Activated T-helper 1 cell treated with anti-CD3 and anti-CD28 coated beads, Interleukin-2, amount 50 U/mL, for 16 hours (primary cell): ENCODE measurements at regions not wholly inside any gene's neighbourhood (a gene's known extent, or its start where the extent isn't known, plus 50 kb on each side); places are given as distances from the start of the nearest gene placed in this dataset.

Experiments
- DNase-seq, 2 donors: peaks; one replicate each; pipeline ENCODE4 v3.0.0-alpha.2; 2020; ENCODE audit warnings: low read depth in 1 of 2, low spot score in 1 of 2

DNA sequence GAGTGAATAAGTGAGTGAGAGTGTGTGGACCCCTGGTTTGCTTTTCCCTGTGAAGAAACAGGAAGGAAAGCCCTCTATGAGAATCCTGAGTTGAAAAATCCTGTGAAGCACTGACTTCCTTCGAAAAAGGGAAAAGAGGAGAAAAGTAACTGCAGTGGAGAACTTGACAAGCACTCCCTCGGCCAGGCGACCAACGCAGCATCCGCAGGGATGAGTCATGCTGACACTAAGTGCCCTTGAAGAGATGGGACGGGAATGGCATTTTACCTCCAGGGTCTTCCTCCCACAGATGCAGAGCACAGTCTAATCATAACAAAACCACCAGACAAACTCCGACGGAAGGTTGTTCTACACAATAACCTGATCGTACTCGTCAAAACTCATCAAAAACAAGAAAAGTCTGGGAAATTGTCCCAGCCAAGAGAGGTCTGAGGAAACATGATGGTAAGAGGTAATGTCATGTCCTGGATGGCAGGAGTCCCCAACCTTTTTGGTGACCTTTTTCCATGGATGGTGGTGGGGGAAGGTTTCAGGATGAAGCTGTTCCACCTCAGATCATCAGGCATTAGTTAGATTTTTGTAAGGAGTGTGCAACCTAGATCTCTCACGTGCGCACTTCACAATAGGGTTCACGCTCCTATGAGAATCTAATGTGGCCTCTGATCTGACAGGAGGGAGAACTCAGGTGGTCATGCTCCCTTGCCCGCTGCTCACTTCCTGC is 132.2 kb upstream of the B3GAT1 start:
- no peak for DNase-seq

DNA sequence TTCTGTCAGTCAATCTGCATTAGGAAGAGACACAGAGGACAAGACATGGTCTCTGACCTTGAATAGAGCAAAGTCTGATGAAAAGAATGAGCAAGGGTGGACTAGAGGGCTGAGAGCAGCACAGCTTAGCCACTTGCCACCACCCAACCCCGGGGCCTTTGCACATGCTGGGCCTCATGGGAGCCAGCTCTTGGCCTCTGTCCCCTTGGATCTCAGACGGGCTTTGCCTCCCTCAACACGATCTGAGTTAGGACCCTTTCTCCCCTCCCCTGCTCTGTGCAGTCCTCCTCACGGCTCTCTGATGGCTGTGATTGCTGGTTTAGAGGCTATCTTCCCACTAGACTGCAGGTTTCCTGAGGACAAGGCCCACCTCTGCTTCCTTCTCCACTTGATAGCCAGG is 131.6 kb upstream of the B3GAT1 start:
- no peak for DNase-seq

DNA sequence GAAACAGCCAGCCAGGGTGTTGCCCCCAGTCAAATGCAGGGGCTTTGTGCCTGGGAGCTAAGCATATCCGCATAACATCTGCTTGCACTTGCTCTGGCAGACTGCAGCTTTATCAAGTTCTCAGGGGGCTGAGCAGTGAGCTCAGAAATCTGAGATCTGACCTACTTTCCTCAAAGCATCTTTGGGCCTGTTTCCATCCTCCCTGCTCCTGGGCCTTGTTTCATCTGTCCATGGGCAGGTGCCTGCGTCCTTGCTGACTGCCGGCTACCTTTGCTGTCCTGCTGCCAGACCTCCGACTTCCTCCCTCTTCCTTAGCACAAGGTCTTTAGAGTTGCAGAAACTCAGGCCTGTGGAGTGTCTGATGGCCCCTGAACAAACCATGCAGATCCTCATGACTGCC is 131.2 kb upstream of the B3GAT1 start:
- no peak for DNase-seq

DNA sequence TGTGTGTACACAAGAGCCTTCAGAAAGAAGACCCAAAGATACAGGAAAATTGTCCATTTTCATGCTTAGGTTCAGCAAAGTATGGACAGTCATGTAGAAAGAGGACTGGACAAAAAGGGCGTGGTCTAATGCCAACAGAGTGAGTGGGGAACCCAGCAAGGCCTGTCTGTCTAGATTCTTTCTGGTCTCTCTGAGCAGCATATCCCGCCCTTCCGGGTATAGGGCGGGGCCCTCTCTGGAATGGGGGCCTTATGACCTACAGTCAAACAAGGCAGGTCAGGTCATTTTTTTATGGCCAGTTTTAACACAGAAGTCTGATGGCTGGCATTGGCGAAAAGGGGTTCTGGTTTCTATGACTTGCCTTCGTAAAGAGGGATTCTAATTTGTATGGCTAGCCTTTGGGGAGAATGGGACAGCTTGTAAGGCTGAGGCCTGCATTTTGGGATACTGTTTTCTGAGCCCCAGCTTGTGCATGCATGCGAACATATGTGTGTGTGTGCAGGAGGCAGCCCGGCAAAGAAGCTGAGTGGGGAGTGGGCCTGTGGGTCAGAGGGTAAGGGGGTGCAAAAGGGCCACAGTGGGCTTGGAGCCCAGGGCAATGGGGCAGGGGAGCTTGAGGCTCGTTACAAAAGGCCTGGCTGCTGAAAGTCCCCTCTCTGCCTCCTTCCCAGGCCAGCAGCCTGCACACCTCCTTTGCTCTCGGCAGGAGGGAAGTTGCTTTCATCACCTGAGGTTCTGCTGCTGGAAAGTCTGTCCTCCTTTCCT is 130.5 kb upstream of the B3GAT1 start:
- DNase-seq: no peak

DNA sequence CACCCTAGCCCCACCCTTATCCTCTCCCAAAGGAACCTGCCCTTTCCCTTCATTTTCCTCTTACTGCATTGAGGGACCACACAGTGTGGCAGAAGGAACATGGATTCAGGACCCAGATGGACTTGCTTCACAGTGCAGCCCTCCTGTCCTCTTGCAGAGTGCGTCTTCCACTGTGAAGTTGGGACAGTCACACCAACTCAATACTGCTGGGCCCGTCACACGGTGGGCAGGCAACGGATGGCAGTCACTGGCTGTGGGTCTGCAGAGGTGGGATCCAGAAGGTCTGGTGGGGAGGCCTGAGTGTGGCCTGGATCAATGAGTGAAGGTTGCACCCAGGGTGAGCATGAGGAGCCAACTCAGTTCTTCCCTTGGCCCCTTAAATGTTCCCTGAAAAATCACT is 129.9 kb upstream of the B3GAT1 start:
- DNase-seq: no peak

DNA sequence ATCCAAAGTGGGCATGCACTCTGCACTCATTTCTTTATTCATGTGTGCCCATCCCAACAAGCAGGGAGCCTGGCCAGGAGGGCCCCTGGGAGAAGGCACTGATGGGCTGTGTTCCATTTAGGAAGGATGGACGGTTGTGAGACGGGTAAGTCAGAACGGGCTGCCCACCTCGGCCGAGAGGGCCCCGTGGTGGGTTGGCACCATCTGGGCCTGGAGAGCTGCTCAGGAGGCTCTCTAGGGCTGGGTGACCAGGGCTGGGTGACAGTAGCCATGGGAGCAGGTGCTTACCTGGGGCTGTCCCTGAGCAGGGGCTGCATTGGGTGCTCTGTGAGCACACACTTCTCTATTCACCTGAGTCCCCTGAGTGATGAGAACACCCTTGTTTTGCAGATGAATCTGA is 129.3 kb upstream of the B3GAT1 start:
- no peak for DNase-seq

DNA sequence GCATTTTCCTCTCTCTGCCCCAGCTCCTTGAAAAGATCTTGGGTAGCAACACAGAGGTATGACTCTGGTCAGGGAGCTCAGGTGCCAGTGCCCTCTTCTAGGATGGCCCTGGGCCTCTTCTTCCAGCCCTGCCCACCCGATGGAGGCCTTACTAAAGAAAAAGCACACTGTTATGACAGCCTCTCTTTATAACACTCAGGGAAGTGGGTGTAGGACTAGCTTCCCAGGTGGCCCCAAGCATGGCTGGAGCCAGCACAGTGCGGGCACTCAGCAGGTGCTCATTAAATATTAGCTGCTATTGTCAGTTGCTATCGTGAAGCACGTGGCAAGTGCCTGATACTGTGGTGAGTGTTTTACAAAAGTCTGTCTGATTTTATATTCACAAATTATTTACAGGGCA is 127.2 kb upstream of the B3GAT1 start:
- DNase-seq: no peak

DNA sequence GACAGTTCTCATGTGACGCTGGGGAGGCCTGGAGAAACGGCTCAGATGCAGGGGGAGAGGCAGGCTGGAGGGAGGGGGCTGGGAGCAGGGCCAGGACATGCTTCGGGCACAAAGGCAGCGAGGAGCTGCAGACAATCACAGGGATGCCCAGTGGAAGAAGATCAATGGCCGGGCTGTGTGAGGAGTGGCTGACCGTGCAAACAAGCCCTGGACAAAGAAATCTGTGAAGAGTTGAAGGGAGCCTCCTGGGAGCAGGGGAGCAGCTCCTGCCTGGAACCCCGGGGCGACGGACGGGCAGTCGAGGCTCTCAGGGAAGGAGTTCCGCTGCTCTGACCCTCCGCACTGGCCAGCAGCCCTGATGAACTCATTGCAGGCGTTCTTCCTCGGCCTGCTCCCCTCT is 126.7 kb upstream of the B3GAT1 start:
- no peak for DNase-seq

DNA sequence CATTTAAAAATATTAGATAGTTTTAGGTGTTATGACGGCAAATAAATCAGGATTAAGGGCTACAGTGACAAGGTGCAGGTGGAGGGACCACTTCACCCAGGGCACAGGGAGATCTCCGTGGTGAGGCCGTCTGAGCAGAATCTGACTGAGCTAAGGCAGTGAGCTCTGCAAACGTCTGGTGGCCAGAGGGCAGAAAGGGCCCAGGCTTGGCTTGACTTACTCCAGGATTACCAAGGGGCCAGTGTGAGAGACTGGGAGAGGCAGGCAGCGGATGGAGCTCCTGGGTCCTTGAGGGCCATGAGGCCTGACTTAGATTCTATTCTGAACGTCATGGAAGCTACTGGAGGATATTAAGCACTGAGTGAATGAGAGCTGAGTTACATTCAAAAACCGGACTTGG is 125.9 kb upstream of the B3GAT1 start:
- DNase-seq: no peak

DNA sequence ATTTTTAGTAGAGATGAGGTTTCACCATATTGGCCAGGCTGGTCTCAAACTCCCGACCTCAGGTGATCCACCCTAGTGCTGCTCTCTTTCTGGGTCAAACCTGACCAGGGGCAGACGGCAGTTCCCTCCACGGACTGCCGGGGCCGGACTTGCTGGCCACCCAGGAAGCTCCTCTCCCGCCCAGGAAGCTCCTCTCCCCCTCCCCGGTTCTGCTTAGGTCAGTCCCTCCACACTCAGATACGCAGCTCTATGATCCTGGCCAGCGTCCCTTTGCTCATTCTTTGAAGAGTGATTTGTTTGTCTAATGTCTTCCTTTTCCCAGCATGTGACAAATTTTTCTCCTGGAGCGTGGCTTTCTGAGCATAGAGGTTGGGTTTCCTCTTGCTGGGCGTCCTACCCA is 125.3 kb upstream of the B3GAT1 start:
- no peak for DNase-seq

DNA sequence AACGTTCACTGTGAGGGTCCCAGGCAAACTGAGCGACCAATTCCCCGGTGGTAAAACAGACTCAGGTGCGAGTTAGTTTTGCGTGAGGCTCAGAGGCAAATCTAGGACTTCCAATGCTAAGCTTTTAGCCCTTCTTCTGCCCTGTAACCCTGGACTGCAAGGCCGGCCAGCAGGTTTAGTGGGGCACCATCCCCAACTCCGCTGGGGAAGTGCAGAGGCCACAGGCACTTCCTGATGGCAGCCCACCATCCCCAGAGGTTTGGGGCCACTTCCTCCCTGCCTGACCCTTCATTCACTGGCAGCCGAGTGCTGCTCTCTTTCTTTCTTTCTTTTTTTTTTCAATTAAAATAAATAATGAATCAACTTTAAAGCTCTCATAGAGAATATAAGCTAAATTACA is 124.6 kb upstream of the B3GAT1 start:
- no peak for DNase-seq

DNA sequence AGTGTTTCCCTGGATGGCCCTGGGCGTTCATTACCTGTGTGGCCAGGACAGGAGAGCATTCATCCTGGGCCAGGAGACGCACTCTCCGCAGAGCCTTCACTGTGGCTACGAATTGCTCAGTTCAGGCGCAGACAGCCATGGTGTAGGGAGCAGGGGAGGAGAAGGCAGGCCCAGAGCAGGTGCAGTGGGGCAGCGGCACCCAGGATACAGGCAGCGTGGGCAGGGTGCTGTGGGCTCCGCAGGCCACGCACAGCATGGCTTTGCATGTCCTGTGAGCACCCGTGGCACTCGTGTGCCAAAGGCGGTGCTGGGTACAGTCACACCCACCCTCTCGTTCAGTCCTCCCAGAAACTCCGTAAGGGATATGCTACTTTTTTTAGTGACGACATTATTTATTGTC is 124.2 kb upstream of the B3GAT1 start:
- no peak for DNase-seq

DNA sequence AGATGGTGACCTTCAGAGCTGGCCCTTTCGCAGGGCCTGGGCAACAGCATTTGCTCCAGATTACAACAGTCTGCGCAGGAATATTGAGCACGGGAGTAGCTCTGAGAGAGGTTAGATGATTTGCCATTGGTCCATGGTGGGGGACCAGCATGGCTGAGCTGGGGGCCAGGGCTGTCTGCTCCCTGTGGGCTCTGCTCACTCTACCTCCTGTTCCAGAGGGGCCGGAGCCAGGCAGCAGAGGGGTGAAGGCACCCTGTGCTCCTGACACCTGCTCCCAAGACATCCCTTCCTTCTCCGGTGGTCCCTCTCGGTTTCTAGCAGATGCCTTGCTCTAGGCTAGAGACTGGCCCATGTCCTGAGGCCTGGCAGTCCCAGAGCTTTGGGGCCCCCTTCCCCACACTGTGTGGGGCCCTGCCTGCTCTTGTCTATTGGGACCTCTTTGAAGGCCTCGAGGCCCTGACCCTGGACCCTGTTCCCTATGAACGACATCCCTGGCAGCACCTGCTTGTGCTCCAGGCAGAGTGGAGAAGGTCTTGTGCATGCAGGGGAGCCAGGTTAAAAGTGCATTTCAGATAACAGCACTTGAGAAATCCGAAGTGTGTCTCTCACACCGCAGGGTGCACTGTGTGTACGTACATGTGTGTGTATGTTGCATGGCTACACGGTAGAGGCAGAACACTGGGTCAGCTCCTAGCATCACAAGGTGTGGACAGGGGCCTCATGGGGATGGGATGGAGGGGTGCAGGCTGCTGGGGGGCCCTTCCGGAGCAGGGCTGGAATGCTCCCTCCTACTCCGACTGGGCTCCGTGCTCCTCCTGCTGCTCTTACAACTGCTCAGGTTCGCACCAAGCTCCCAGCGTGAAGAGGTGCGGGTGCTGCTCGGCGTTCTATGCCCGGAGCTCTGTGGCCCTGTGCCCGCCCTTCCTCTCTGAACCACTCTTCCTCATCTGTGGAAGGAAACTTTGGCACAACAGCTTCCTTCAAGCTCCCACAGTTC is 123.3 kb upstream of the B3GAT1 start:
- no peak for DNase-seq

DNA sequence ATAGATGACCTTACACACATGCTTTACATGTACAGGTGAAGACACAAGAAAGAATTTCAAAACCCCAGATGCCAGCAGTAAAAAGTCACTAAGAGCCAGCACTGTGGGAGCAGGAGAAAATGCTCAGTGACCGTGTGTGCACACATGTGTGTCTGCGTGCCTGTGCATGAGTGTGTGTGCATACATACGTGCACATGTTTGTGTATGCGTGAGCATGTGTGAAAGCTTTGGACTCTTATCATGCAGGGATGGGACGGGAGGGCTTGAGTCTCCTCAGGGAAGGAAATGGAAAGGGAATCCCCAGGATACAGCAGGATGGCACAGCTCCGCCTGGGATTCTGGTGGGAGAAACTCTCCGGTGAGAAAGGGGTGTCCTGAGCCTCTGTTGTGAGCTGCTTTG is 121.5 kb upstream of the B3GAT1 start:
- no peak for DNase-seq

DNA sequence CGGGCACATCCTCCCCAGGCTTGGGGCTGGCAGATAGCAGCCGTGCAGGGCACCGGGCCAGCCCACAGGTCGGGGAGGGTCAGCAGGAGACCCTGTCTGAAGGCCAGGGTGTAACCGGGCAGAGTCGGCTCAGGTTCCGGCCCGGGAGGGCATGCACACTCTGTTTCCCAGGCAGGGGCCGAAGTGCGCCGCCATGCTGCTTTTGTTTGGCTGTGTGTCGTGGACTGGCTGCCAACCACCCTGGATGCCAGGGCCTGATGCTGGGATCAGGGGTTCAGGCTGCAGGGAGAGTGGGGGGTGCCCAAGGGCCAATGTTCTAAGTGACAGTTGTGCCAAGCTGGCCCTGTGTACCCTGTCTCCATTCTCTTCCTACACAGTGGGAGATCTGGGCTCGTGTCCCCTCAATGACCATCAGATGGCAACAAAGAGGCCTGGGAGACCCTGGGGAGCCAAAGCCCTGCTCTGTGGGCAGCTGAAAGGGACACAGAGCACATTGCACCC is 120.9 kb upstream of the B3GAT1 start:
- DNase-seq: no peak

DNA sequence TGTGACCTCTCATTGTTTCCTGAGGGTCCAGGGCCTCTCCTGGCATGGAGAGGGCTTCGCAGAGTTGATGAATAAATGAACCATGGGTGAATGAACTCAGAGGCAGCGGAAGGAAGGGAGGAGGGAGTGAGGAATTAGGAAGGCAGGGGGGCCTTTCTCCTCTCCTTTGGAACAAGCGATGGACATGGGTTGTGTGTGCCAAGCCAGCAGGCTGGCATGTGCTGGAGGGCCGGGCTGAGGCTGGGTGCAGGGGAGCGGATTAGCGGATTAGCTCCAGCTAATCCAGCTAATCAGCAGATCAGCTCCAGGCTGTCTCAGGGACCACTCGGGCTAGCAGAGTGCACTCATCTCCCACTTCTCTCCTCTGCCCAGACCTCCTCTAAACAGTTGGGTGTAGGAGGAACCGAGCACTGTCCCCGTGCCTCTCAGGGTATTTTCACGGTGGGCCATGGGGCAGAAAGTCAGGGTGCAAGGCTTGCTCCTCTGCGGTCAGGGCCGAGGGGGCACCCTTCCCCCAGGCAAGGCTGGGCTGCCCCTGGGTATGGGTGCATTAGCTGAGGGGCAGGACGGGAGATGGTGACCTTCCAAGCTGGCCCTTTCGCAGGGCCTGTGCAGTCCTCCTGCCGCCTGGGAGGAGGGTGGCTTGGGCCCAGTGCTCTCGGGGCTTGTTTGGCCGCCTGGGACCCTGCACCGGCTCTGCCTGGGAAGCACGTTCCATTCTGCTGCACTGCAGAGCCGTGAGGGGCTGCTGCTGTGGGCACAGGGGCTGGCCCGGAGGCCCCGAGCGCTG is 120.3 kb upstream of the B3GAT1 start:
- DNase-seq: no peak

DNA sequence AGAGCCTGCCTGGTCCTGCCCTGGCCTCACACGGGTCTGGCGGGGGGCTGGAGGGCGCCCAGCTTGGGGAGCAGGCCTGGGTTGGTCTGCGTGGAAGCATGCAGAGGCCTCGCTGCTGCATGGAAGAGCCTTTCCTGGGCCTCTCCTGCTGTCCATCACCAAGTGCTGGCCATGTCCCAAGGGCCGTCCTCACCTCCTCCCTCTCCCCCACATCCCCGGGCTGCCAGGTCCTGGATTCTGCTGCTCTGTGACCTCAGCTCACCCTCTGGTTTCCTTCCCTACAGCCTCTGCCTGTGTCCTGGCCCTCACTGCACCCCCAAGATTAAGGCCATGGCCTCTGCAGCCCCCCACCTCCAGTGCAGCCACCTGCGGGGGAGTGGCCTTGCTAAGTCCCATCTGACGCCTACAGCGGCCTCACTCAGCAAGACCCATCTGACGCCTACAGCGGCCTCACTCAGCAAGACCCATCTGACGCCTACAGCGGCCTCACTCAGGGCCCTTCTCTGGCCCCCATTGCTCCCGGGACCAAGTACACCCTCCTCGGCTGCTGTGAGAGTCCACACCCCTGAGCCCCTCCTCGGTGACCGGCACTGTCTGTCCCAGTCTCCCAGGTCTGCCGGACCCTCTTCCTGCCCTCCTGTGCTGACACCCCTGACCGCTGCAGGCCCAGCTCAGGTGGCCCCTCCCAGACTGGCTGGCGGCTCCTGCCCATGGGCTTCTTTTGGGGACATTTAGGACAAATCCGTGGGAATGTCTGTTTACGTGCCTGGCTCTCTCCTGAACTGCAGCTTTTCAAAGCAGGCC is 119.5 kb upstream of the B3GAT1 start:
- DNase-seq: no peak

DNA sequence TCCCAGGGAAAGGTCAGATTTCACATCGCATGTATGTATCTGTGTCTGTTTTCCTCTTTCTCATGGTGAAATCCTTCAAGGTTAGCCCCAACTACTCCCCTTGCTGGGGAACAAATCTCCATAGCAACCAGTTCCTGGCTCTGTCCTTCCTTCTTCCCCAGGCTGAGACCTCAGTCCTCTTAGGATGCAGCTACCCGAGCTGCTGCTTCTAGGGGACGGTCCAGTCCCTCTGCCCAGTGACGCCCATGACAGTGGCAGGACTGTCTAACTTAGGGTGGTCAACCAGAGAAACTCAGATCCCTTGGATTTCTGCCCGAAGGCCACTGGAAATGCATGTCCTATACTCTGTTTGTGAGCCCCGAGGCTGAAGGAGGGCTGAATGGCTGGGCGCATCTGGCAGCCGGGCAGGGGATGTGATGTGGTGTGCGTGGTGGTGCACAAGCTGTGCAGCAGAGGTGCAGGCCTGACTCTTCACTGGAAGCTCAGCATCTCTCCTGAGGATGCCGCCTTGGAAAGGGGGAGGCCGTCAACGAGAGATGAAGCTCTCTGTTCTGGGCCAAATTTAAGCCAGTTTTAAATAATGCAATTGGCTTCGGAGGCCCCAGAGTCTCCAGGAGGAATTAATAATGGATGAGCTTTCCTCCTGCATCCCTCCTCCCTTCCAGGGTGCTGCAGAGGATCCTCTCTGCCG is 118.7 kb upstream of the B3GAT1 start:
- DNase-seq: no peak
